Left hindlimb (tissue), 1 donor: ENCODE measurements at regions not wholly inside any gene's neighbourhood (a gene's known extent, or its start where the extent isn't known, plus 50 kb on each side); places are given as distances from the start of the nearest gene placed in this dataset.
"Not testable (repeated sequence)": the region's sequence is repeated elsewhere in the genome, so short reads cannot be mapped to it uniquely, and the experiment has no call there.

Experiments
- DNase-seq: peaks from one replicate; pipeline ENCODE4 v3.0.0-alpha.2; 2018

- DNase-seq: no peak
Measured at GRCh38 chr6:150775415-150776203, 89.9 kb upstream of the MTHFD1L start.

- no peak for DNase-seq
Measured at GRCh38 chr6:150777736-150778135, 87.8 kb upstream of the MTHFD1L start.

- no peak for DNase-seq
Measured at GRCh38 chr6:150783813-150784212, 81.7 kb upstream of the MTHFD1L start.

GRCh38 chr6:150787429-150787828, 78.1 kb upstream of the MTHFD1L start:
- DNase-seq: no peak

- no peak for DNase-seq
Measured at GRCh38 chr6:150788089-150788488, 77.4 kb upstream of the MTHFD1L start.

- not testable (repeated sequence) for DNase-seq
Measured at GRCh38 chr6:150789906-150790305, 75.6 kb upstream of the MTHFD1L start.

GRCh38 chr6:150791717-150792116, 73.8 kb upstream of the MTHFD1L start:
- no peak for DNase-seq

- DNase-seq: no peak
Measured at GRCh38 chr6:150797949-150798348, 67.6 kb upstream of the MTHFD1L start.

- DNase-seq: no peak
Measured at GRCh38 chr6:150799276-150799805, 66.2 kb upstream of the MTHFD1L start.

GRCh38 chr6:150800674-150801314, 64.7 kb upstream of the MTHFD1L start:
- peak; percentile 50 for DNase-seq

GRCh38 chr6:150806790-150807189, 58.7 kb upstream of the MTHFD1L start:
- DNase-seq: no peak

GRCh38 chr6:150813319-150813992, 52.0 kb upstream of the MTHFD1L start:
- no peak for DNase-seq

GRCh38 chr6:150813993-150814359, 51.5 kb upstream of the MTHFD1L start:
- no peak for DNase-seq
